Common myeloid progenitor, CD34-positive (primary cell): ENCODE measurements at regions not wholly inside any gene's neighbourhood (a gene's known extent, or its start where the extent isn't known, plus 50 kb on each side); places are given as distances from the start of the nearest gene placed in this dataset.

ENCODE experiments used
- CTCF ChIA-PET: fragments of 350-600 bp; sonication (Branson Sonifier 250); formaldehyde crosslinking; loops from one replicate; lab custom pipeline; 2021; ENCODE audit warnings: antibody characterized with exemption; lab: Charles Lee
- POLR2A ChIA-PET: fragments of 350-600 bp; sonication (Branson Sonifier 250); formaldehyde crosslinking; loops from one replicate; lab custom pipeline; 2021; ENCODE audit warnings: antibody characterized with exemption; lab: Charles Lee
- DNase-seq, 3 donors: peaks; one replicate each; pipeline versions ENCODE4 v3.0.0 to v3.0.0-alpha.2; 2013
- H3K27ac ChIP-seq, 2 experiments: 1 replicate in 1 of 2; 2 replicates in 1 of 2; pipeline ENCODE4 v1.7.0; 2013; ENCODE audit warnings: inconsistent platforms in 2 of 2, low read length in 2 of 2, mild to moderate bottlenecking in 2 of 2, low read depth in 1 of 2, moderate library complexity in 1 of 2; ENCODE audit not compliant: severe bottlenecking in 2 of 2, insufficient read depth in 1 of 2, poor library complexity in 1 of 2
- H3K27me3 ChIP-seq, 5 experiments: replicated peaks in 2 of 5; 1 replicate in 3 of 5; 2 replicates in 2 of 5; pipeline versions ENCODE4 v1.6.1 to v1.7.0; 2013; ENCODE audit warnings: low read length in 4 of 5, mild to moderate bottlenecking in 2 of 5, moderate library complexity in 2 of 5, inconsistent platforms in 1 of 5; ENCODE audit not compliant: insufficient read depth in 5 of 5, control insufficient read depth in 4 of 5
- H3K36me3 ChIP-seq, 4 experiments: 1 replicate in 2 of 4; 2 replicates in 2 of 4; pipeline versions ENCODE4 v1.6.1 to v1.7.0; 2013; ENCODE audit warnings: low read length in 3 of 4, control low read depth in 1 of 4, mild to moderate bottlenecking in 1 of 4; ENCODE audit not compliant: control insufficient read depth in 4 of 4, insufficient read depth in 4 of 4
- H3K4me1 ChIP-seq, 4 experiments: 1 replicate in 3 of 4; 2 replicates in 1 of 4; pipeline versions ENCODE4 v1.6.1 to v1.7.1; 2013; ENCODE audit warnings: low read length in 3 of 4, mild to moderate bottlenecking in 3 of 4, control low read depth in 1 of 4, inconsistent platforms in 1 of 4, moderate library complexity in 1 of 4; ENCODE audit not compliant: control insufficient read depth in 4 of 4, insufficient read depth in 4 of 4; ENCODE audit errors: control extremely low read depth in 1 of 4
- H3K4me3 ChIP-seq, 7 experiments: 1 replicate in 4 of 7; 2 replicates in 3 of 7; pipeline versions ENCODE4 v1.5.1 to v1.7.0; 2013; ENCODE audit warnings: mild to moderate bottlenecking in 7 of 7, low read length in 6 of 7, moderate library complexity in 6 of 7, inconsistent platforms in 2 of 7, low read depth in 2 of 7, control low read depth in 1 of 7; ENCODE audit not compliant: insufficient read depth in 4 of 7, control insufficient read depth in 1 of 7; ENCODE audit errors: extremely low read depth in 1 of 7
- H3K9me3 ChIP-seq, 5 experiments: 1 replicate in 4 of 5; 2 replicates in 1 of 5; pipeline versions ENCODE4 v1.6.1 to v1.7.1; 2013; ENCODE audit warnings: low read length in 4 of 5, mild to moderate bottlenecking in 2 of 5, inconsistent platforms in 1 of 5, low read depth in 1 of 5, moderate library complexity in 1 of 5; ENCODE audit not compliant: control insufficient read depth in 4 of 5, insufficient read depth in 2 of 5; ENCODE audit errors: control extremely low read depth in 1 of 5
- WGBS: methylation state at CpG from one replicate; pipeline ENCODE4 v1.1.5; 2013; ENCODE audit not compliant: insufficient coverage; 5-methylcytosine and 5-hydroxymethylcytosine counted together

GRCh38 chr17:33582661-33583060 lies 289.6 kb upstream of the ASIC2 start:
- H3K9me3 ChIP-seq = peaks cover 0 to 7% (median 0%) of the 10 kb centered on the region in 5 experiments
- CTCF ChIA-PET = no interaction called here
- peaks cover 0 to 12% (median 2%) of the 10 kb centered on the region in 5 experiments for H3K27me3 ChIP-seq
- no peak overlapping the region for H3K27ac ChIP-seq
- no peak for DNase-seq
- no peaks in the 10 kb centered on the region for H3K36me3 ChIP-seq
- no peak overlapping the region for H3K4me3 ChIP-seq
- no peaks in the 10 kb centered on the region for H3K4me1 ChIP-seq
- POLR2A ChIA-PET = no interaction called here
- WGBS = 72% methylated on average over 2 of the region's 2 CpGs

GRCh38 chr17:33583518-33584417 lies 290.7 kb upstream of the ASIC2 start:
- ChIA-PET POLR2A (no interaction called here), CTCF (no interaction called here)
- 100% methylated on average over 3 of the region's 7 CpGs for WGBS
- peaks cover 0 to 23% (median 0%) of the 10 kb centered on the region in 5 experiments for H3K27me3 ChIP-seq
- H3K36me3 ChIP-seq = no peaks in the 10 kb centered on the region
- no peak for DNase-seq
- no peak overlapping the region for H3K4me3 ChIP-seq
- no peaks in the 10 kb centered on the region for H3K4me1 ChIP-seq
- H3K9me3 ChIP-seq = peaks cover 0 to 7% (median 0%) of the 10 kb centered on the region in 5 experiments
- H3K27ac ChIP-seq = no peak overlapping the region

- peaks cover 0 to 21% (median 0%) of the 10 kb centered on the region in 5 experiments for H3K27me3 ChIP-seq
- WGBS = 83% methylated on average over 3 of the region's 4 CpGs
- DNase-seq = no peak
Observed at GRCh38 chr17:33593991-33594390, 300.9 kb upstream of the ASIC2 start.

DNA sequence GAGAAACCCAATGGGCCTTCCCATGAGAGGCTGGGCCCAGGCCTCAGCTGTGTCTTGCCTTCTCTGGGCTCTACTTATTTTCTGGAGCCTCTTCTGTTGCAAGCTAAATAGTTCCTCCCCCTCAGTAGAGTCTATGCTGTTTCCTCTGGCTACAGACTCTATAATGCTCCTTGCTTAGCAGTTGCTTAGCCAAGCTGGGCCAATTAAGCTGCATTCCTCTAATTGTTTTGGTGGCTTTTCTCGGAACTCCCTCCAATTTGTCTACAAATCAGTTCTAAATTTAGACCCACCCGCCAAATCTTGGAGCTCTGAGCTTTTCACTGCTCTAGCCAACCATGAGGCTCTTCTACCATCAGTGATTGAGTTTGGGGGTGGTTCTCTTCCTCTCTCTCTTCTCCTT lies 302.7 kb upstream of the ASIC2 start:
- no peak overlapping the region for H3K4me3 ChIP-seq
- WGBS = no CpG with 5 or more reads among the region's 2 CpGs
- no peaks in the 10 kb centered on the region for H3K36me3 ChIP-seq
- no peaks in the 10 kb centered on the region for H3K4me1 ChIP-seq
- ChIA-PET CTCF (no interaction called here), POLR2A (no interaction called here)
- no peak for DNase-seq
- peaks cover 0 to 13% (median 2%) of the 10 kb centered on the region in 5 experiments for H3K27me3 ChIP-seq
- no peak overlapping the region for H3K27ac ChIP-seq
- no peaks in the 10 kb centered on the region for H3K9me3 ChIP-seq

More at GRCh38 chr17:33593991-33594390, 300.9 kb upstream of the ASIC2 start:
- Histone ChIP-seq H3K9me3 (no peaks in the 10 kb centered on the region), H3K27ac (no peak overlapping the region), H3K4me1 (no peaks in the 10 kb centered on the region), H3K36me3 (no peaks in the 10 kb centered on the region), H3K4me3 (no peak overlapping the region)
- ChIA-PET POLR2A (no interaction called here), CTCF (no interaction called here)

DNA sequence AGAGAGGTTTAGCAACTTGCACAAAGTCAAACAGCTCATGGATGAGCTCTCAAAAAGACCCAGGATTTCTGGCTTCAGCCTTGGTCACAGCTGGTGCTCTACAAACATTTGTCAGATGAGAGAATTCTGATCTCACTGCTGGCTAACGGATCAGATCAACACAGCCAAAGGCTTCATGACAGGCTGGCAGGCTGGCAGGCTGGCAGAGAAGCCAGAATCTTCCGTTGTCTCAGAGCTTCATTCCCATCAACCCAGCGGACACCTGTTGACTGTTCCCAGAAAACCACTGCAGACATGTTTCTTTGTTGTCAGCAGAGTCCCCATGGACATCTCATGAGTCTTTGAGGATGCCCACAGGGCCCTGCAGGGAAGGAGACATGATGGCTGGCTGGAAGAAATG lies 303.8 kb upstream of the ASIC2 start:
- Histone ChIP-seq H3K36me3 (no peaks in the 10 kb centered on the region), H3K27ac (no peak overlapping the region), H3K4me1 (no peaks in the 10 kb centered on the region), H3K9me3 (no peaks in the 10 kb centered on the region), H3K27me3 (peaks cover 0 to 10% (median 2%) of the 10 kb centered on the region in 5 experiments), H3K4me3 (no peak overlapping the region)
- POLR2A ChIA-PET = no interaction called here
- no peak for DNase-seq
- CTCF ChIA-PET = no interaction called here
- 72% methylated on average over 3 of the region's 3 CpGs for whole genome bisulfite sequencing

- no peaks in the 10 kb centered on the region for H3K4me1 ChIP-seq
- no peak overlapping the region for H3K4me3 ChIP-seq
- DNase-seq = no peak
- no peak overlapping the region for H3K27ac ChIP-seq
- H3K27me3 ChIP-seq = peaks cover 0 to 2% (median 0%) of the 10 kb centered on the region in 5 experiments
- CTCF ChIA-PET = no interaction called here
- no peaks in the 10 kb centered on the region for H3K9me3 ChIP-seq
- WGBS = 100% methylated on average over 2 of the region's 2 CpGs
- POLR2A ChIA-PET = no interaction called here
- H3K36me3 ChIP-seq = no peaks in the 10 kb centered on the region
Observed at GRCh38 chr17:33598797-33599196, 305.7 kb upstream of the ASIC2 start.

- CTCF ChIA-PET = no interaction called here
- Histone ChIP-seq H3K9me3 (no peaks in the 10 kb centered on the region), H3K27ac (no peak overlapping the region), H3K27me3 (peaks cover 0 to 14% (median 3%) of the 10 kb centered on the region in 5 experiments), H3K4me3 (no peak overlapping the region), H3K36me3 (no peaks in the 10 kb centered on the region), H3K4me1 (no peaks in the 10 kb centered on the region)
- WGBS = no CpG with 5 or more reads among the region's 1 CpG
- POLR2A ChIA-PET = no interaction called here
- peak in 2 of 3 donors; percentile 44 to 59 for DNase-seq
Observed at GRCh38 chr17:33602981-33603380, 309.9 kb upstream of the ASIC2 start.
